Neural cell (in vitro differentiated cells): ENCODE measurements at regions not wholly inside any gene's neighbourhood (a gene's known extent, or its start where the extent isn't known, plus 50 kb on each side); places are given as distances from the start of the nearest gene placed in this dataset.

ENCODE experiments used
- H2AFZ ChIP-seq: fragments of 200-600, 300-800 bp; sonication (generic), shearing (Covaris generic); 2 replicates; pipeline ENCODE4 v1.6.0; 2014; ENCODE audit warnings: low read depth, mild to moderate bottlenecking, antibody characterized with exemption, low read length, moderate library complexity
- H3F3A ChIP-seq: fragments of 200-600 bp; shearing (Covaris generic); 2 replicates; pipeline ENCODE4 v1.6.1; 2016; ENCODE audit warnings: mild to moderate bottlenecking, moderate library complexity, mixed read lengths, antibody characterized with exemption, low read length; ENCODE audit not compliant: insufficient read depth, poor library complexity, severe bottlenecking
- H3K27ac ChIP-seq: fragments of 200-600, 300-800 bp; sonication (generic), shearing (Covaris generic); 2 replicates; pipeline ENCODE4 v1.5.1; 2014; ENCODE audit warnings: mild to moderate bottlenecking, low read length, moderate library complexity
- H3K27me3 ChIP-seq: fragments of 300-800, 200-600 bp; sonication (generic), shearing (Covaris generic); 2 replicates; pipeline ENCODE4 v1.6.0; 2014; ENCODE audit warnings: mild to moderate bottlenecking, low read depth, low read length, moderate library complexity; ENCODE audit not compliant: insufficient read depth
- H3K36me3 ChIP-seq: fragments of 300-800, 200-600 bp; sonication (generic), shearing (Covaris generic); 2 replicates; pipeline ENCODE4 v1.5.1; 2014; ENCODE audit warnings: mild to moderate bottlenecking, antibody characterized with exemption, low read length, moderate library complexity; ENCODE audit not compliant: insufficient read depth
- H3K4me2 ChIP-seq: fragments of 300-800, 200-600 bp; sonication (generic), shearing (Covaris generic); 2 replicates; pipeline ENCODE4 v1.6.0; 2014; ENCODE audit warnings: mild to moderate bottlenecking, low read length
- H3K4me3 ChIP-seq: fragments of 300-800, 200-600 bp; sonication (generic), shearing (Covaris generic); 2 replicates; pipeline ENCODE4 v1.5.1; 2014; ENCODE audit warnings: mild to moderate bottlenecking, low read length, moderate library complexity
- H3K79me2 ChIP-seq: fragments of 200-600 bp; shearing (Covaris generic); replicated peaks from 2 replicates; pipeline ENCODE4 v1.6.0; 2014; ENCODE audit warnings: mild to moderate bottlenecking, low read length, moderate library complexity; ENCODE audit not compliant: insufficient read depth
- H3K9ac ChIP-seq: fragments of 300-800, 200-600 bp; sonication (generic), shearing (Covaris generic); 2 replicates; pipeline ENCODE4 v1.6.1; 2016; ENCODE audit warnings: mild to moderate bottlenecking, low read length, mixed read lengths
- H3K9me2 ChIP-seq: fragments of 200-600 bp; shearing (Covaris generic); 2 replicates; pipeline ENCODE4 v1.6.1; 2016; ENCODE audit warnings: mild to moderate bottlenecking, low read length, mixed read lengths; ENCODE audit not compliant: insufficient read depth
- H3K9me3 ChIP-seq: fragments of 200-600, 300-800 bp; sonication (generic), shearing (Covaris generic); 2 replicates; pipeline ENCODE4 v1.6.1; 2016; ENCODE audit warnings: mild to moderate bottlenecking, mixed run types, low read length, moderate library complexity, mixed read lengths
- H4K20me1 ChIP-seq: fragments of 200-600 bp; shearing (Covaris generic); 2 replicates; pipeline ENCODE4 v1.6.1; 2016; ENCODE audit warnings: mild to moderate bottlenecking, mixed run types; ENCODE audit not compliant: insufficient read depth
- CTCF ChIP-seq: fragments of 450-650 bp; IDR thresholded peaks from 2 replicates; pipeline ENCODE4 v1.5.1; 2014; ENCODE audit warnings: antibody characterized with exemption, mild to moderate bottlenecking, moderate library complexity; ENCODE audit not compliant: poor library complexity, severe bottlenecking
- EP300 ChIP-seq: fragments of 450-650 bp; conservative IDR thresholded peaks from 2 replicates; pipeline ENCODE4 v1.6.1; 2014; ENCODE audit warnings: antibody characterized with exemption, mild to moderate bottlenecking, moderate library complexity; ENCODE audit not compliant: poor library complexity, severe bottlenecking
- EZH2 ChIP-seq: fragments of 200-600, 300-800 bp; shearing (Covaris generic), sonication (generic); IDR thresholded peaks from 2 replicates; pipeline ENCODE4 v1.6.1; 2014; ENCODE audit warnings: antibody characterized with exemption, low read length, borderline replicate concordance, mild to moderate bottlenecking; ENCODE audit not compliant: insufficient read depth, poor library complexity, severe bottlenecking
- MXI1 ChIP-seq: fragments of 450-650 bp; conservative IDR thresholded peaks from 2 replicates; pipeline ENCODE4 v1.6.1; 2014; ENCODE audit warnings: antibody characterized with exemption, mild to moderate bottlenecking; ENCODE audit not compliant: poor library complexity, severe bottlenecking
- POLR2AphosphoS5 ChIP-seq: IDR thresholded peaks from 2 replicates; pipeline ENCODE4 v1.6.1; 2012
- RAD21 ChIP-seq: fragments of 450-650 bp; conservative IDR thresholded peaks from 2 replicates; pipeline ENCODE4 v1.6.1; 2014; ENCODE audit warnings: antibody characterized with exemption, mild to moderate bottlenecking, moderate library complexity
- REST ChIP-seq: IDR thresholded peaks from 2 replicates; pipeline ENCODE4 v1.6.1; 2012; ENCODE audit warnings: borderline replicate concordance
- SMC3 ChIP-seq: fragments of 450-650 bp; conservative IDR thresholded peaks from 2 replicates; pipeline ENCODE4 v1.6.1; 2014; ENCODE audit warnings: antibody characterized with exemption, mild to moderate bottlenecking, moderate library complexity; ENCODE audit not compliant: poor library complexity
- TAF1 ChIP-seq: IDR thresholded peaks from 2 replicates; pipeline ENCODE4 v1.6.1; 2012; ENCODE audit warnings: low read depth

GRCh38 chr16:17557949-17558348 is 87.2 kb upstream of the XYLT1 start:
- H3K36me3 ChIP-seq, result no peaks in the 10 kb centered on the region
- H3K27me3 ChIP-seq, result no peaks in the 10 kb centered on the region
- H3K27ac ChIP-seq, result no peak overlapping the region
- no peak overlapping the region for H3K9ac ChIP-seq
- H3K4me2 ChIP-seq, result no peak overlapping the region
- TF ChIP-seq SMC3 (no peak), TAF1 (no peak), MXI1 (no peak), CTCF (no peak), POLR2AphosphoS5 (no peak), EZH2 (no peak), RAD21 (no peak), REST (no peak), EP300 (no peak)
- H3K9me2 ChIP-seq, result no peaks in the 10 kb centered on the region
- no peaks in the 10 kb centered on the region for H3F3A ChIP-seq
- H3K79me2 ChIP-seq, result no peaks in the 10 kb centered on the region
- no peaks in the 10 kb centered on the region for H3K9me3 ChIP-seq
- H3K4me3 ChIP-seq, result no peak overlapping the region
- no peak overlapping the region for H2AFZ ChIP-seq
- no peaks in the 10 kb centered on the region for H4K20me1 ChIP-seq

GRCh38 chr16:17557480-17557879 is 86.7 kb upstream of the XYLT1 start:
- no peaks in the 10 kb centered on the region for H3K9me2 ChIP-seq
- H3K27ac ChIP-seq, result no peak overlapping the region
- TF ChIP-seq MXI1 (no peak), POLR2AphosphoS5 (no peak), EZH2 (no peak), REST (no peak), CTCF (no peak), SMC3 (no peak), EP300 (no peak), TAF1 (no peak), RAD21 (no peak)
- H2AFZ ChIP-seq, result no peak overlapping the region
- no peaks in the 10 kb centered on the region for H3F3A ChIP-seq
- H3K9ac ChIP-seq, result no peak overlapping the region
- H3K36me3 ChIP-seq, result no peaks in the 10 kb centered on the region
- no peaks in the 10 kb centered on the region for H3K79me2 ChIP-seq
- no peaks in the 10 kb centered on the region for H3K9me3 ChIP-seq
- H3K4me3 ChIP-seq, result no peak overlapping the region
- no peaks in the 10 kb centered on the region for H4K20me1 ChIP-seq
- H3K27me3 ChIP-seq, result no peaks in the 10 kb centered on the region
- H3K4me2 ChIP-seq, result no peak overlapping the region
